ENCODE measurements at regions not wholly inside any gene's neighbourhood (a gene's known extent, or its start where the extent isn't known, plus 50 kb on each side); places are given as distances from the start of the nearest gene placed in this dataset.
A peak's percentile ranks its signal among the peaks of the same experiment; 100 is the strongest.

- no peak for DNase-seq
These were observed 243.7 kb upstream of the RGS6 start for GRCh38 chr14:71688576-71688975.

DNA sequence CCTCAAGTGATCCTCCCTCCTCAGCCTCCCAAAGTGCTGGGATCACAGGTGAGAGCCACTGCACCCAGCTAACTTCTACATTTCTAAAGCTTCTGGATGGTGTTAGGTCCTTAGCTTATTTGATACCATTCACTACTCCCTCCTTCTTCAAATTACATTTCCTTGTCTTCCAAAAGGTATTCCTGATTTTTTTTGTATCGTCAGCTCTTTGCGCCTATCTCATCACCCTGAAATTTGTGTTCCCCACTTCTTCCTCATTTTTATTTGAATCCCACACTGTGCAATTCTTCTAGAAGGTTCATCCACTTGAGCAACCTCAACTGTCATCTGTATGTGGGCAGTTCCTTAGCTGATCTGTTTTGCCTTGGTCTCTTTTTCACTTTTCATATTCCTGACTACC is 241.8 kb upstream of the RGS6 start:
- DNase-seq, result no peak

GRCh38 chr14:71692496-71692895 is 239.7 kb upstream of the RGS6 start:
- DNase-seq, result no peak

DNA sequence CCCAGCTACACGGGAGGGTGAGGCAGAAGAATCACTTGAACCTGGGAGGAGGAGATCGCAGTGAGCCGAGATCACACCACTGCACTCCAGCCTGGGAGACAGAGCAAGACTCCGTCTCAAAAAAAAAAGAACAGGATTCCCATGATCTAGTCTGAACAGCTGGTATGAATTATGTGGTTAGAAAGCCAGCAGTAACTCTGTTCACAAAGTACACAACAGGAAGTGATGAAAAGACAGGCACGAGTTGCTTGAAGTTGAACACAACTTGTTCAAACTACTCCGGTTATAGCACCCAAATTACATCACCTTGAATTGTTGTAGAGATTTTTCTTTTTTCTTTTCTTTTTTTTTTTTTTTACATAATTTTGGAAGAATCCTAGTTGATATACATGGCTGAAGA is 238.8 kb upstream of the RGS6 start:
- peak in 1 of 5 donors; percentile 28 for DNase-seq

- DNase-seq, result no peak
These were observed 237.4 kb upstream of the RGS6 start for GRCh38 chr14:71694591-71695530.

DNA sequence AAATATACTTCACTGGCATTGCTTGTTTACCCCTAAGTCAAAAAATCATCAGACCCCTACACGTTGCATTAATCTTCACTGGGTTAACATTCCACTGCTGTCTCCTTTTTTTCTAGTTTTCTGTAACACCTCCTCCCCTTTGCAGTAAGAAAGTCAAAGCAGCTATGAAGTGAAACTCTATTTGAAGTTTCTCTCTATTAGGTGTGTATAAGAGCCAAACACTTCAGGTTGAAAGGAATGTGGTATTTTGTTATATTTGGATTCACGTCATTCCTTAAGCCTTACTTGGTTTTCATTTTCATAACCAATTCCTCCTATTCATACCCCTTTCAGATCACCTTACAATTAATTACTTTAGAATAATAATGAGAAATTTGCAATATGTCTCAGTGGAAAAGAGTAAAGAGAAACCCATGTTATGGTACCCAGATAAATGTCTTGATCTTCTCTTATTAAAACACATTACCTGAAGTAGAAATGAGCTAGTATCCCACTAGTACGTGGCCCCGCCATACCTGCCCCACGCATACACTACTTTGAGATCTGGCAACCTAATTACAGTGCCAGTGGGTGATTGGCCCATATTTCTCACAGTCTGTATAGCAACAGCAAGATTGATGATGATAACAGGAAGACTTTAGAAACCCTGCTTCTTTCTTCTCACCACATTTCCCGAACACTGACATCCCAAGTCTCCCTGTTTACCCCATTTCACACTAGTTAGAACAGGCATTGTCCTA is 236.4 kb upstream of the RGS6 start:
- no peak for DNase-seq

GRCh38 chr14:71698027-71698426 is 234.2 kb upstream of the RGS6 start:
- peak in 1 of 5 donors; percentile 23 for DNase-seq

DNA sequence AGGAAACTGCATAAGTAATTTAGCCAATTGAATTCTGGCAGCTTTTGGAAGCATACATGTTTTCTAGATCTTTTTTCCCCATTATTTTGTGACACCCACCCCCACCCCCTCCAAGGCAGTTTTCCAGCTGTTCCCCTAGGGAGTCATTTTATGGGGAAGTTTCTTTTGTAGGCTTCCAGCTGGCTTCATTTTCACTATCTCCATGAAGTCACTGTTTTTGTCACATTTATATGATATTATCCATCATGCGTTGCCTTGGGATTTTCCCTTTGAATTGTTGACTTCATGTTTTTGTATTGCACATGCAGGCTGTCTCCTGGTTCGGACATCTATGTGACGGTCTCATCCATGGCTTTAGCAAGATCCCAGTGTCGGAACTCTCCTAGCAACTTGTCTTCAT is 233.6 kb upstream of the RGS6 start:
- DNase-seq, result no peak

- DNase-seq, result peak in 1 of 5 donors; percentile 27
These were observed 230.2 kb upstream of the RGS6 start for GRCh38 chr14:71701990-71702389.

DNA sequence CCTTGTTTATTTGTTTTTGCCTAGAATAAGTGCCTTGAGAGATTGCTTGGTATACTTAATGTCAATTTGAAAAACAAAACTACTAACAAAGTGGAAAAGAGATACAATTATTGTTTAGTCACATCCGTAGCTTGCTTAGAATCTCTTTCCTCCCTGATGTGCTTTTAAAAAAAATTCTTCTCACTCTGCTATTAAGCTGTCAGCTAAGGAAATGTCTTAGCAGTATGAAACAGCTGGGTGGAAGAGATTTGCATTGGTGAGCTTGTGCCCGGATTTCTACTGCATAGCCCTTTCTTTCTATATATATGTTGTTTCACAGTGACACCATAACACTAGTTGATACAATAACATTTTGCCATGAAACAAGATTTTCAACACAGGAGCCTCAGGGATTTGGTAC is 229.4 kb upstream of the RGS6 start:
- no peak for DNase-seq

GRCh38 chr14:71703477-71703876 is 228.8 kb upstream of the RGS6 start:
- DNase-seq, result no peak

GRCh38 chr14:71704210-71704609 is 228.0 kb upstream of the RGS6 start:
- DNase-seq, result no peak

GRCh38 chr14:71705460-71705859 is 226.8 kb upstream of the RGS6 start:
- no peak for DNase-seq

- DNase-seq, result no peak
These were observed 223.2 kb upstream of the RGS6 start for GRCh38 chr14:71709076-71709475.

- no peak for DNase-seq
These were observed 222.2 kb upstream of the RGS6 start for GRCh38 chr14:71709987-71710386.

GRCh38 chr14:71711125-71711524 is 221.1 kb upstream of the RGS6 start:
- peak in 1 of 5 donors; percentile 34 for DNase-seq

DNA sequence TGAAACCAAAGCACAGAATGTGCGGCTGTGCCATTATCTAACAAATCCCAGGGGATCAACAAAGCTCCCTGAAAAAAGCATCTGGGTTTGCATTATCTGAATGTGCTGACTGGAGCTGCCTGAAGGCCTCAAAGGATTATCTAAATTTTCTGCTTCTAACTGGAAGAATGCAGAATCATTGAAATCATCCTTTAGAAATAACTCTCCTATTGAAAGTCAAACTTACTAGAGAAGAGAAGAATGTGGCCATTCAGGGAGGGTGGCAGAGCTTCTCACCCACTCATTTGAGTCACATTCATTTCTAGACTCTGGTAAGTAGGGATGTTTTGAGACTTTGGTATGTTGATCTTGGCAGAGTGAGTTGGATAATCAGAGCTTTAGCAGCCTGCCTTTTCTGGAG is 220.6 kb upstream of the RGS6 start:
- peak in 1 of 5 donors; percentile 21 for DNase-seq

DNA sequence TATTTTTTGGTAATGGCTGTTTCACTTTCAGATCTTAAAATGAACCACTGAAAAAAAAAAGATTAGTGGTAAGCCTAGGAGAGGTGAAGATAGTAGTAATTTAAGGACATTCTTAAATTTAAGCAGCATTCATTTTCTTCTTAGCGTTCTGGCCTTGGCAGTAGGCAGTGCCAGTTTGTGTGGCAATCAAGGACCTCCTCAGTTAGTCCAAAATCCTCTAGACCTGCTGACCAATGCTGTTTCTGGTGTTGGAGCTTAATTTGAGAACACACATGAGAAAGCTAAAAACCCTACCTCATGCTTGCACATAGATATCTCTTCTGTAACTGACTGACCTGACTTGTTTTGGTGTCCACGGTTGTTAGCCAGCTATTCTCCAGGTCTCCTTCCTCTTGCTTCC is 219.8 kb upstream of the RGS6 start:
- no peak for DNase-seq

GRCh38 chr14:71713016-71713415 is 219.2 kb upstream of the RGS6 start:
- no peak for DNase-seq

DNA sequence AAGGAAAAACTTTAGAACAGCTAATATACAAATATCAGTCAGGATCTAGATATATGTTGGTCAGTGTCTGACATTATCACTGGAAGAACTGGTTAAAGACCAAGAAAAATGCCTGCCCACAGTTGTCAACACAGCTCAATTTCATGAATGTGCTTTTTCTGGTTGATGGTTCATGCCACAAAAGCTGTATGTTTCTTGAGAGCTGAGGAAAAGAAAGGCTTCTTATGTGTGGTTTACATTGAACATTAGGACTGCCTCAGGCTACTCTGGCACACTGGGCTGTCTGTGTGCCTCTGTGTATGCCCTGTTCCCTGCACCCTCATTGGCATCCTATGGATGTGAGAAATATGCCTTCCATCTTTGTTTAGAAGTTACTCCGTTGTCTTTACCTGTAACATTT is 218.8 kb upstream of the RGS6 start:
- no peak for DNase-seq

DNA sequence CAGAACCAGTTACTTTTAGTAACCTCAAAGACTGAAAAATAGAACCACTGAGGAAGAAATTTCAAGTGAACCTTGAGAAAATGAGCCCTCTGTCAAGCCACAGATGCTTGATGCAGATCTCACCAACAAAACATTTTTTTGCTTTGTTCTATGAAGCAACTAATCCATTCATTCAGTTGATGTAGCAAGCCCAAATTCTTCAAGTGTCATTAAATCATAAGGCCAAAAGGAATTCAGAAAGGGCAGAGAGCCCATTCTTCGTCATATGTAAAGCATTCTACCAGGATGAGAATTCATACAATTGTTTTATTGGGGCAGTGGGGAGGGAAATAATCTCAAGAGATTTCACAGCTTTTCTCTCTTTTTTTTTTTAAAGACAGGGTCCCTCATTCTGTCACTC is 218.0 kb upstream of the RGS6 start:
- DNase-seq, result no peak

DNA sequence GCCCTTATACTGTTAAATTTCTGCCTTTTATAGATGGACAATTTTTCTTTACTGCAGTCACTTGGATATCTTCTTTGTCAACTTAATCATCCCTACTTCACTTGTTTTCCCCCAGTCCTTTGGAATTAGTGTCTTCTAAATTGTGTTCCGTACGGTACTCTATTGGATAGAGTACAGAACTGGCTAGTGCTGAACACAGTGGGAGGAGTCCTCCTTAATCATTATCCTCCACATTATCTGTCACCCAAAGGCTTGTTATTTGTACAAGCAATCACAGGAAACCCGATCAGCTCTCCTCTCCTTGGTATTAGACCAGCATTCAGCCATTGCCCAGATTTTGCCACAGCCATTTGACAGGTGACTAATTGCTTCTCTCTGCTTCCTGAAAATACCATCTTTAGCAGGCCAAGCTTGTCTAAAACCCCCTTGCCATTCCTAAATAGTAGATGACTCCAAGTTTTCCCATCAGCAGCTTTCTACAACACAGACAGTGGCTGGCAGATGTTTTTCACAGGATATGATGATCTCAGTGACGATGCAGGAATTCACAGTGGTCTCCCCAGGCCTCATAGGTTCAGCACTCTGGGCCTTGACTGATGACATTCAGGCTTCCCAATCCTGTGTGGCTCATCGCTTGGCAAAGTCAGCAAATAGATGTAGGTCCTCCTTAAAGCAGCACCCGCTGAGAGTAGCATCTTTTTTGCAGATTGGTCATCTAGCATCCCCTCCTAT is 216.0 kb upstream of the RGS6 start:
- DNase-seq, result no peak

DNA sequence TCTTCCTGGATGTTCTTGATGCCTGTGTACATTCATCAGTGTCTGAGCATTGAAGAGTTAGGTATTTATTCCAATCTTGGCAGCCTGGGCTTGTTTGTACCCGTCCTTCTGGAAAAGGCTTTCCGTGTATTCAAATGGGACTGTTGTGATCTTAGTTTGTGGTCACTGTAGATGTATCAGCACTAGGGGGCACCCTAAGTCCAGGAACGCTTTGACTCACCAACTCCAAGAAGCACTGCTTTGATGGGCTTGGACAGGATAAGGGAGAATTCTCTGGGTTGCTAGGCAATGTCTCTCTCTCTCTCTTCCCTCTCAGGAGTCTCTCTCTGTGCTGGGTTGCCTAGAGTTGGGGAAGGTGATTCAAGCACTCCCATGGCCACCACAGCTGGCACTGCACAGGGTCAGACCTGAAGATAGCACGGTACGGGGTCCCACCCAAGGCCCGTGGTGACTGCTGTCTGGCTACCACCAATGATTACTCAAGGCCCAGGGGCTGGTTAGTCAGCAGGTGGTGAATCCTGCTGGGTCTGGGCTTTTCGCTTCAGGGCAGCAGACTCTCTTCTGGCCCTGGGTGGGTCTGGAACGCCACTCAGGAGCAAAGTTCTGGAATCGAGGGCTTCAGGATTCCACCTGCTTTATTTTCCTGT is 211.1 kb upstream of the RGS6 start:
- DNase-seq, result peak in 1 of 5 donors; percentile 42

Measured in T-helper 1 cell (primary cell).